ENCODE measurements at regions not wholly inside any gene's neighbourhood (a gene's known extent, or its start where the extent isn't known, plus 50 kb on each side); places are given as distances from the start of the nearest gene placed in this dataset.

DNA sequence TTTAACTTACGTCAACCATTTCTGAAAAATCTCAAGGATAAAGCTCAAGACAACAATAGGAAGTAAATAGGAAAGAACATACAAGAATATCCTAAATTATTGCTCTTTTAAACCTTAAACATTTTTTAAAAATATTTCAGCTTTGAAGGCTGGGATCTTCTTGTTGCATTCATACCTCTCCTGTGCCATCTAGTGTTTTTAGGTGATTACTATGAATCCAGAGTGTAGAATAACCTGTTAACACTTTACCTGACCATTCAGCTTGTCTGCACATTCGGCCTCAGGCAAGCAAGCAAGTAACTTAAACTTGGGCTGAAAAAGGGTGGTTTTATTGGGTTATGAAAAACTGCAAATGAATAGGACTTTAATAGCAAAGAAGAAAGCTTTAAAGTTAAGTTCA, 507.8 kb upstream of the INTU start:
- TF ChIP-seq, protein P1, sequence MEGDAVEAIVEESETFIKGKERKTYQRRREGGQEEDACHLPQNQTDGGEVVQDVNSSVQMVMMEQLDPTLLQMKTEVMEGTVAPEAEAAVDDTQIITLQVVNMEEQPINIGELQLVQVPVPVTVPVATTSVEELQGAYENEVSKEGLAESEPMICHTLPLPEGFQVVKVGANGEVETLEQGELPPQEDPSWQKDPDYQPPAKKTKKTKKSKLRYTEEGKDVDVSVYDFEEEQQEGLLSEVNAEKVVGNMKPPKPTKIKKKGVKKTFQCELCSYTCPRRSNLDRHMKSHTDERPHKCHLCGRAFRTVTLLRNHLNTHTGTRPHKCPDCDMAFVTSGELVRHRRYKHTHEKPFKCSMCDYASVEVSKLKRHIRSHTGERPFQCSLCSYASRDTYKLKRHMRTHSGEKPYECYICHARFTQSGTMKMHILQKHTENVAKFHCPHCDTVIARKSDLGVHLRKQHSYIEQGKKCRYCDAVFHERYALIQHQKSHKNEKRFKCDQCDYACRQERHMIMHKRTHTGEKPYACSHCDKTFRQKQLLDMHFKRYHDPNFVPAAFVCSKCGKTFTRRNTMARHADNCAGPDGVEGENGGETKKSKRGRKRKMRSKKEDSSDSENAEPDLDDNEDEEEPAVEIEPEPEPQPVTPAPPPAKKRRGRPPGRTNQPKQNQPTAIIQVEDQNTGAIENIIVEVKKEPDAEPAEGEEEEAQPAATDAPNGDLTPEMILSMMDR (conservative IDR thresholded peaks at IDR 0.05; ENCODE audit: low read depth) = no peak
- no peak for DNase-seq (ENCODE audit: low spot score)
- ChIA-PET CTCF (interaction anchor here (0.5 to 0.8 kb wide), 3 partner anchors 166 to 576 kb away, joined by 3 read pairs; no protein-coding TSS in a partner anchor), POLR2A (ENCODE audit: low non-redundant PET) (no interaction called here)
- H3K27ac ChIP-seq = no peak overlapping the region

DNA sequence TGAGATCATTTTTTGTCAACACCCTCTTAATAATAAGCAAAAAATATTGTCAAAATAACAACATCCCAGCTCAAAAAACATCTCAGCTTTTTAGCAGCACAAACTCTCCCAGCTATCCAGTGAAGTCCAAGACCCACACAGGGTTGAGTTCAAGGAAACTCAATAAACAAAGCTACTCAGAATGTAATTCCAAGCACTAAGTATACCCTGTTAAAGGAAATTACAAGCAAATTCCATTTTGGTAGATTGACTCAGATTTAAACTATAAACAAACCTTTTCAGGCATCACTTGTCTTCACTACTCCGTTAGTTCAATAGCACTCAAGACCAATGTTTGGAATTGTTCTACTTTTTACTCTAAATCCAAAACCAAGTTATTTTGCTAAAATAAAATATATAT, 506.0 kb upstream of the INTU start:
- TF ChIP-seq, protein P1 (conservative IDR thresholded peaks at IDR 0.05; ENCODE audit: low read depth) = no peak
- DNase-seq (ENCODE audit: low spot score) = no peak
- POLR2A ChIA-PET (ENCODE audit: low non-redundant PET) = no interaction called here
- CTCF ChIA-PET = no interaction called here
- no peak overlapping the region for H3K27ac ChIP-seq

DNA sequence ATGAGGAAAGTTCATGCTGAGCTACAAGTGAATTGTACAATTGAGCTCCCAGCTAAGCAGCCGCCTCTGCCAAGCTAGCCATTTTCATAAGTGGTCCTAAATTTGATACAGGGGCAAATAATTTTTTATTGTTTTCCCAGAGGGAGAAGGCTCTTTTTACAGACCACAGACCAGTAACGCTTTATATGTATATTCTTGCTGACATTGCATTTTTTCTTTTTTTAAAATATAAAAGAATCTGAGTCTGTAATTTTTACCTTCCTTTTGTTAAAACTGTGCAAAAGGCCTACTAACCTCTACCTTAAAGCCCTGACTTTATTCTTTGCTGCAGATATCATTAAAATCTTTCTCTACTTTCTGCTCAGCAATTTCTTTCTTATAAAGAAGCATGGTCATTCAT, 501.2 kb upstream of the INTU start:
- DNase-seq (ENCODE audit: low spot score) = no peak
- H3K27ac ChIP-seq = no peak overlapping the region
- TF ChIP-seq, protein P1 (conservative IDR thresholded peaks at IDR 0.05; ENCODE audit: low read depth) = no peak
- ChIA-PET CTCF (no interaction called here), POLR2A (ENCODE audit: low non-redundant PET) (no interaction called here)

DNA sequence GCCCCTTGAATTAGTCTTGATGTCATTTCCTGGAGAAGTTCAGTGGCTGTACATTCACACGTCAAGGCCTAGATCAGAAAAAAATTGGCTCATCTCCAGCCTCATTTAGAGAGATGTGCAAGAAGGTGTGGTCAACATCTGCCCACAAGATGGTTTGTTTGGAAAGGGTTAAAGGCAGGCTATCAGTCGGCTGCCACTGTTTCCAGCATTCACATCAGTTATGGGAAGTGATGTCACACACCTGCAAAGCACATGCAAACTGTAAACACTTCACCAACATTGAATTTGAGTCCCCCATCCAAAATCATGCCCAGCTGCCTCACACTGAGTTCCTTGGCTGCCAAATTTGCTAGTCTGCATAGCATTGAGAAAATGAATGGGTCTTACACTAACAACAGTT, 498.3 kb upstream of the INTU start:
- TF ChIP-seq, protein P1 (conservative IDR thresholded peaks at IDR 0.05; ENCODE audit: low read depth) = no peak
- DNase-seq (ENCODE audit: low spot score) = no peak
- H3K27ac ChIP-seq = no peak overlapping the region
- ChIA-PET POLR2A (ENCODE audit: low non-redundant PET) (no interaction called here), CTCF (no interaction called here)

DNA sequence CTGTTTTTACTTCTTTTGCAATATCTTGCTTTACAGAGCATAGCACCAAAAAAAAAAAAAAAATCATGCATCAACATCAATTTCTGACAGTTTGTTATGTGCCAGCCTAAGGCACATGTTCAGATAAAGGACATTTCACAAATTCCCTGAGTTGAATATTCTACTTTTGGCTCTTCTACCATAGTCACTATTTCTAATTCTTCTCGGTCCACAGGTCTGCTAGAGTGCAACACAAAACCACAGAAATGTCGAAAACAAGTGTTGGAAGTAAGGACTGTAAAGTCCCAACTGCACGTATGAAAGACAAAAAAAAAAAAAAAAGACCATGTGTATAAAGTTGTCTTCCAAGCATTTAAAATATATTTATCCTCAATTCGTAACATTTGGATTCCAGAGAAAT, 494.2 kb upstream of the INTU start:
- TF ChIP-seq, protein P1 (conservative IDR thresholded peaks at IDR 0.05; ENCODE audit: low read depth) = no peak
- CTCF ChIA-PET = no interaction called here
- DNase-seq (ENCODE audit: low spot score) = no peak

DNA sequence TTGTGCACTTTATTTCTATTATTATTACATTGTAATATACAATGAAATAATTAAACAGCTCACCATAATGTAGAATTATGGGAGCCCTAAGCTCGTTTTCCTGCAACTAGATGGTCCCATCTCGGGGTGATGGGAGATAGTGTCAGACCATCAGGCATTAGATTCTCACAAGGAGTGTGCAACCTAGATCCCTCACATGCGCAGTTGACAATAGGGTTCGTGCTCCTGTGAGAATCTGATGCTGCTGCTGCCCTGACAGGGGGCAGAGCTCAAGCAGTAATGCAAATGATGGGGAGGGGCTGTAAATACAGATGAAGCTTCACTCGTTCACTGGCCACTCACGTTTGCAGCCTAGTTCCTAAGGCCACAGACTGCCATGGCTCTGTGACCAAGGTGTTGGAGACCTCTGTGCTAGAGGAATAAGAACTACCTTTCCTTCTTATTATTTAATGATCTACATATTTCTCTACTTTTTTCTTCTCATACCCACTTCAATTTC, 492.9 kb upstream of the INTU start:
- DNase-seq (ENCODE audit: low spot score) = no peak
- H3K27ac ChIP-seq = no peak overlapping the region
- CTCF ChIA-PET = no interaction called here
- TF ChIP-seq, protein P1 (conservative IDR thresholded peaks at IDR 0.05; ENCODE audit: low read depth) = no peak
- POLR2A ChIA-PET (ENCODE audit: low non-redundant PET) = no interaction called here

More for the DNA sequence above, 494.2 kb upstream of the INTU start:
- POLR2A ChIA-PET (ENCODE audit: low non-redundant PET) = no interaction called here
- no peak overlapping the region for H3K27ac ChIP-seq

DNA sequence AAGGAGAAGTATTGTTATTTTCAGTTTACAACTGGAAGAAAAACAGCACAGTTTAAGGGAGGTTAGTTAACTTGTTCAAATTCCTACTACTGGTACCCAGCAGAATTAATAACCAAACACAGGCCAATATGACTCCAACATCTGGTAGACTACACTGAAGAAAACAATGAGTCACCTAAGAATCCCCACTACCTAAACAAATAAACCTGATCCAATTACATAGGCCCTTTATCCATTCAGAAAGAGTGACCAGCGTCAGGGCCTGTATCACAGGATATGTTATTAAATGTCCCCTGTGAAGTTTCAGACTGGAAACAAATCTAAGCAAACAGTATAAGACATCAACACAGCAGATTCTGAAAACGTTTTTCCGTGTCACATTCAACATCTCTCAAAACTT, 492.5 kb upstream of the INTU start:
- TF ChIP-seq, protein P1 (conservative IDR thresholded peaks at IDR 0.05; ENCODE audit: low read depth) = no peak
- H3K27ac ChIP-seq = no peak overlapping the region
- peak; percentile 10 for DNase-seq (ENCODE audit: low spot score)
- POLR2A ChIA-PET (ENCODE audit: low non-redundant PET) = no interaction called here
- CTCF ChIA-PET = no interaction called here

Data from RWPE1 (cell line).